ENCODE measurements at regions not wholly inside any gene's neighbourhood (a gene's known extent, or its start where the extent isn't known, plus 50 kb on each side); places are given as distances from the start of the nearest gene placed in this dataset.

DNA sequence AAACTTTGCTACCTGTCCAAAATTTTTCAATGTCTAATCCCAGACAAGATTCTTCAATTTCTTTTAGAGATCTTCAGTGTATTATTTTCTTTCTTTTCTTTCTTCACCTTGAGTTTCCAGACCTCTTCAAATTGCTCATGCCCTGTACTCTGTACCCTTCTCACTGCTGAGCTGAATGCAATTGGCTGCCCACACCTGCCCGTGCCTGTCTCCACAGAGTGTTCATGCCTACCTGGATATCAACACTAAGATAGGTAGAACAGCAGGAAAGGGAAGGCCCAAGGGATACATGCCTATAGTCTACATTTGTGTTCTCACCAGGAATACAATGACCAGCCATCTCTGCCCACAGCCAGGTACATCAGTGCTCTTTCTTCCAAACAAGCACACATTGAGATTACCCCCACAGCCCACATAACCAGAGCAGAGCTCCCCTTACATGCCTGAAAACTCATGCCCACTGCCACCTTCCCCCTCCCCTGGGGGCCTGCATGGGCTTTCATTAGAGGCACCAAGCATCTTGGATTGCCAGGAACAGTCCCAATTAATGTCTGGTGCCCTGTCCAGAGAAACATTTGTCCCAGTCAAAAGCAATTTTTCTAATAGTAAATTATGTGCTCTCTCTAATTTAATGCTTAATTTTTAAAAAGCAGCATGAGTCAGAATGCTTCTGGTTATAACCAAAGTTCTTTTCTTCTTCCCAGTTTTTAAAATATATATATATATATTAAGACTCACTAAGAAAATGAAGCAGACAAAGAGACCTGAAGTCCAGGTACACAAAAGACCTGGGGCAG lies 134.9 kb upstream of the SLC14A2 start:
- TF ChIP-seq, protein P1, sequence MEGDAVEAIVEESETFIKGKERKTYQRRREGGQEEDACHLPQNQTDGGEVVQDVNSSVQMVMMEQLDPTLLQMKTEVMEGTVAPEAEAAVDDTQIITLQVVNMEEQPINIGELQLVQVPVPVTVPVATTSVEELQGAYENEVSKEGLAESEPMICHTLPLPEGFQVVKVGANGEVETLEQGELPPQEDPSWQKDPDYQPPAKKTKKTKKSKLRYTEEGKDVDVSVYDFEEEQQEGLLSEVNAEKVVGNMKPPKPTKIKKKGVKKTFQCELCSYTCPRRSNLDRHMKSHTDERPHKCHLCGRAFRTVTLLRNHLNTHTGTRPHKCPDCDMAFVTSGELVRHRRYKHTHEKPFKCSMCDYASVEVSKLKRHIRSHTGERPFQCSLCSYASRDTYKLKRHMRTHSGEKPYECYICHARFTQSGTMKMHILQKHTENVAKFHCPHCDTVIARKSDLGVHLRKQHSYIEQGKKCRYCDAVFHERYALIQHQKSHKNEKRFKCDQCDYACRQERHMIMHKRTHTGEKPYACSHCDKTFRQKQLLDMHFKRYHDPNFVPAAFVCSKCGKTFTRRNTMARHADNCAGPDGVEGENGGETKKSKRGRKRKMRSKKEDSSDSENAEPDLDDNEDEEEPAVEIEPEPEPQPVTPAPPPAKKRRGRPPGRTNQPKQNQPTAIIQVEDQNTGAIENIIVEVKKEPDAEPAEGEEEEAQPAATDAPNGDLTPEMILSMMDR (IDR thresholded peaks at IDR 0.05), result no peak

DNA sequence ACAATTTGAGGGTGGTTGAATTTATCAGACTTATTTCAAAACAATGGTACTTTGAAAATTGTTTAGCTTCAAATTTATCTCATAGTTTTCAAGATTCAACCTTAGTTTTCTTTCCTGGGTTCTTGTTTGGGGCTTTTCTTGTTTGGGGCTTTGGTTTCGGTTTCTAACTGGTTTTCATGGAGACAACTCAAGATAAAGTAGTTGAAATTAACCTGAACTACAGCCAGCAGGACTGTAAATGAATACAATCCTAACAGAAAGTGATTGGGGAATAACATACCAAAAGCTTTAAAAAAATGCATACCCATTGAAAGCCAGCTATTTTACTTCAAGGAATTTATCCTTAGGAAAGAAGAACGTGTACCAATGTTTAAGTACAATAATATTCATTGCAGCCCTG lies 133.5 kb upstream of the SLC14A2 start:
- TF ChIP-seq, protein P1 (IDR thresholded peaks at IDR 0.05), result no peak

DNA sequence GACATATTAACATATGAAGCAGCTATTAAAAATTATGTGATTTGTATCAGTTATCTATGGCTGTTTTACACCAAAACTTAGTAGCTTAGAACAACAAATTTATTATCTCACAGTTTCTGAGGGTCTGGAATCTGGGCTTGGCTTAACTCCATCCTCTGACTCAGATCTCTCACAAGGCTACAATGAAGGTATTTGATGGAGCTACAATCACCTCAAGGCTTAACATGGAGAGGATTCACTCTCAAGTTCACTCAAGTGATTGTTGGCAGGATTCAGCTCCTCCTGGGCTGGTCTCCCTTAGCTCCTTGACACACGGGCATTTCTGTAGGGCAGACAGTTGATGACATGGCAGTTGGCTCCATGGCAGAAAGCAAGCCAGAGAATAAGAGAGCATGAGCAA lies 133.0 kb upstream of the SLC14A2 start:
- TF ChIP-seq, protein P1 (IDR thresholded peaks at IDR 0.05), result no peak

DNA sequence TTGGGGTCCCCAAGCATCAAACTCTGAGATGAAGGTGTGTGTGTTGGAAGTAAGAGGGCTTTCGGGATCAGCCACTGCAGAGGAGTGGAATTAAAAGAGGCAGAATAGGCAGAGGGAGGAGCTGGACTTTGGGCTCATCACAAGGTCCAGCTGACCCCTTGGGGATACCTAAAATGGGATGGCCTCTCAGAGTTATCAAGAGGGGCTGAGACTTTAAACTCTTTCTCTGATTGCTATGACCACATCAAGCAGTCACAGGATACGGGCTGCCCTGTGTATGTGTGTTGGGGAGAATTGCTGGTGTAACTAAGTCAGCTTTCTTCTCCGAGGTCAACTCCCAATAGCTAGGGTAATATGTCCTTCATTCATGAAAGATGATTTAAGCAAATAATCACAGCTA lies 127.7 kb upstream of the SLC14A2 start:
- TF ChIP-seq, protein P1 (IDR thresholded peaks at IDR 0.05), result no peak

DNA sequence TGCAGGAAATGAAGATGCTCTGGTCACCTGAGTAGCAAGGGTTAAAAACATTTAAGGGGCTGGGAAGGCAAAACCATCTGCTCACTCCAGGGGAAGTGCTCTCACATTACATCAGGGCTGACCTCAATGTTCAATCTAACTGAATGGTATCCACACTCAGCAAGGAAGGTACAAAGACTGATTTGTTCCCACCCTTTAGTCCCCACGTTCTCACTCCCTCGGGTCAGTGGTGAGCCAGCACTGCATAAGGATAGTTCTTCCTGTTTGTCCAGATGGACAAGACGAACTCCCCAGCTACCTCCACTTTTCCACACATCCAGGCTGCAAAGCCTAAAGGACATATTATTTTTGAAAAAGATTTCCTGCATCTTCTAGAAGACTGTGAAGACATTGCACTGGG lies 126.6 kb upstream of the SLC14A2 start:
- TF ChIP-seq, protein P1 (IDR thresholded peaks at IDR 0.05), result no peak

DNA sequence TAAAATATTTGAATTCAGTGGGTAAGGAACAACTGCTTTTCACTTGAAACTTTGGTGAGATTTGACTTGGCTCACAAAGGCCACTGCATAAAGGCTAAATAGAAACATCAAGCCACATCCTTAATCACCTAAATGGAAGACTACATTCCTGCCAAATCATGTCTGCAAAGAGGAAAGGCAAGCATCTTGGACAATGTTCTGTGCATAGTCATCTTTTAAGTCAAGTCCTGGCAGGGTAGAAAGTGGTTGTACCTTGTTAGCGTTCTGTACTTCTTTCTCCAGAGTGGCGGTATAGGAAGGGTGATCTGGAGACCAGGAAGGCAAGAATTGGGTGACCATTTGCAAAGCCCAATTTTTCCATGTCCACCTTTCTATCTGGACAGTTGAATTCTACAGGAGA lies 121.4 kb upstream of the SLC14A2 start:
- TF ChIP-seq, protein P1 (IDR thresholded peaks at IDR 0.05), result no peak

DNA sequence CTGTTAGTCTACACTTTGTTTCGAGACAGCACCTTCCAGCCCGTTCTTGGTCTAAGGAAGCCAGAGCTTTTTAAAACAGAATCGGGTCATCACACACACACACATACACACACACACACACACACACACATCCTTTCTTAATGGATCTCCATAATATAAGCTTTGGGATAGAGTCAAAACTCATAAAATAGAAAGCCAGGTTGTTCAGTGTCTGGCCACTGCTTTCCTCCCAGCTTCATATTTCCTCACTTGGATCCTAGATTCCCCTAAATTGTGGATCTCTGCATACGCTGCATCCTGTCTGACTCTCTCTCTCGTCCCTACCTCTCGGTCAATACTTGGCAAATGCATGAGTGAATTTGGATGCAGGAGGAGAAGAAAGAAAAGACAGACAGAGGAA lies 120.5 kb upstream of the SLC14A2 start:
- TF ChIP-seq, protein P1 (IDR thresholded peaks at IDR 0.05), result no peak

DNA sequence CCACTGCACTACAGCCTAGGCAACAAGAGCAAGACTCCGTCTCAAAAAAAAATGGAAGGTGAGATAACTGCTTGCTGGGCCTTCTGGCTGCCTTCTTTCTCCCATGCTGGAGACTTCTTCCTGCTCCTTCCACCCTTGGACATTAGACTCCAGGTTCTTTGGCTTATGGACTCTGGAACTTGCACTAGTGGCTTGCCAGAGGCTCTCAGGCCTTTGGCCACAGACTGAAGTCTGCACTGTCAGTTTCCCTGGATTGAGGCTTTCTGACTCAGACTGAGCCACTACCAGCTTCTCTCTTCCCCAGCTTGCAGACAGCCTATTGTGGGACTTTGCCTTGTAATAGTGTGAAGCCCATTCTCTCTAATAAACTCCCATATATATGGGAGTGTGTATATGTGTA lies 118.5 kb upstream of the SLC14A2 start:
- TF ChIP-seq, protein P1 (IDR thresholded peaks at IDR 0.05), result no peak

Measured in LNCAP (cell line).